CD14-positive monocyte (primary cell): ENCODE measurements at regions not wholly inside any gene's neighbourhood (a gene's known extent, or its start where the extent isn't known, plus 50 kb on each side); places are given as distances from the start of the nearest gene placed in this dataset.

ENCODE experiments used
- DNase-seq, 3 donors: peaks; one replicate each; pipeline ENCODE4 v3.0.0-alpha.2; 2011 to 2022
- H2AFZ ChIP-seq: 2 replicates; pipeline ENCODE4 v1.6.0; 2012; ENCODE audit warnings: mild to moderate bottlenecking, low read depth, low read length, inconsistent platforms; ENCODE audit not compliant: insufficient read depth, poor library complexity, severe bottlenecking
- H3K27ac ChIP-seq, 2 donors: 1 replicate in 1 of 2; 2 replicates in 1 of 2; pipeline ENCODE4 v1.5.1; 2012 to 2013; ENCODE audit warnings: low read length in 2 of 2, control low read depth in 1 of 2, inconsistent platforms in 1 of 2, low read depth in 1 of 2, mild to moderate bottlenecking in 1 of 2
- H3K27me3 ChIP-seq, 2 donors: one replicate each; pipeline versions ENCODE4 v1.6.0 to v1.6.1; 2011 to 2013; ENCODE audit warnings: low read length in 2 of 2; ENCODE audit not compliant: control insufficient read depth in 2 of 2, insufficient read depth in 2 of 2
- H3K36me3 ChIP-seq, 2 donors: replicated peaks in 1 of 2; 1 replicate in 1 of 2; 2 replicates in 1 of 2; pipeline versions ENCODE4 v1.5.1 to v1.6.1; 2012 to 2013; ENCODE audit warnings: low read length in 2 of 2, control low read depth in 1 of 2, inconsistent platforms in 1 of 2, mild to moderate bottlenecking in 1 of 2; ENCODE audit not compliant: insufficient read depth in 2 of 2, control insufficient read depth in 1 of 2
- H3K4me1 ChIP-seq, 2 donors: 1 replicate in 1 of 2; 2 replicates in 1 of 2; pipeline versions ENCODE4 v1.5.1 to v1.6.1; 2012 to 2013; ENCODE audit warnings: low read length in 2 of 2, control low read depth in 1 of 2, inconsistent platforms in 1 of 2, mild to moderate bottlenecking in 1 of 2, moderate library complexity in 1 of 2; ENCODE audit not compliant: insufficient read depth in 2 of 2, control insufficient read depth in 1 of 2
- H3K4me2 ChIP-seq: replicated peaks from 2 replicates; pipeline ENCODE3; 2012; ENCODE audit warnings: low read length, moderate library complexity, mild to moderate bottlenecking; ENCODE audit not compliant: poor library complexity, severe bottlenecking; ENCODE audit errors: extremely low read depth
- H3K4me3 ChIP-seq, 3 experiments: fragments of 200-600 bp in 1 of 3; sonication (generic) in 1 of 3; replicated peaks in 1 of 3; 1 replicate in 2 of 3; 2 replicates in 1 of 3; pipeline ENCODE4 v1.5.1; 2011 to 2013; ENCODE audit warnings: low read length in 3 of 3, mild to moderate bottlenecking in 3 of 3, control low read depth in 2 of 3, low read depth in 2 of 3, inconsistent platforms in 1 of 3, moderate library complexity in 1 of 3
- H3K79me2 ChIP-seq: 2 replicates; pipeline ENCODE4 v1.6.0; 2012; ENCODE audit warnings: mild to moderate bottlenecking, control low read depth, inconsistent platforms, low read length, moderate library complexity; ENCODE audit not compliant: insufficient read depth
- H3K9ac ChIP-seq: 2 replicates; pipeline ENCODE4 v1.6.0; 2017; ENCODE audit warnings: low read length, mild to moderate bottlenecking; ENCODE audit not compliant: insufficient read depth, poor library complexity, severe bottlenecking
- H3K9me3 ChIP-seq, 2 donors: replicated peaks in 1 of 2; 1 replicate in 1 of 2; 2 replicates in 1 of 2; pipeline versions ENCODE4 v1.5.1 to v1.6.1; 2012 to 2013; ENCODE audit warnings: low read length in 2 of 2, control low read depth in 1 of 2; ENCODE audit not compliant: control insufficient read depth in 1 of 2, insufficient read depth in 1 of 2
- H4K20me1 ChIP-seq: 2 replicates; pipeline ENCODE4 v1.6.0; 2012; ENCODE audit warnings: mild to moderate bottlenecking, low read length, control low read depth, moderate library complexity; ENCODE audit not compliant: insufficient read depth
- H3K27ac Mint-ChIP-seq, 7 donors: one replicate each; pipeline ENCODE4 v1.8.0; 2020; ENCODE audit warnings: mild to moderate bottlenecking in 7 of 7, mixed read lengths in 7 of 7, moderate library complexity in 6 of 7, inconsistent platforms in 2 of 7
- H3K27me3 Mint-ChIP-seq, 3 donors: one replicate each; pipeline ENCODE4 v1.8.0; 2021 to 2022; ENCODE audit warnings: low read depth in 3 of 3, mild to moderate bottlenecking in 3 of 3, mixed read lengths in 3 of 3, moderate library complexity in 3 of 3, inconsistent platforms in 1 of 3
- H3K36me3 Mint-ChIP-seq, 2 donors: one replicate each; pipeline ENCODE4 v1.8.0; 2020; ENCODE audit warnings: mixed read lengths in 2 of 2, inconsistent platforms in 1 of 2, mild to moderate bottlenecking in 1 of 2
- H3K4me1 Mint-ChIP-seq: one replicate; pipeline ENCODE4 v1.8.0; 2020; ENCODE audit warnings: mild to moderate bottlenecking, mixed read lengths
- H3K4me3 Mint-ChIP-seq, 2 donors: one replicate each; pipeline ENCODE4 v1.8.0; 2020; ENCODE audit warnings: mild to moderate bottlenecking in 2 of 2, mixed read lengths in 2 of 2, moderate library complexity in 1 of 2
- H3K9me3 Mint-ChIP-seq, 7 donors: one replicate each; pipeline ENCODE4 v1.8.0; 2020 to 2022; ENCODE audit warnings: mixed read lengths in 7 of 7, mild to moderate bottlenecking in 6 of 7, moderate library complexity in 6 of 7, inconsistent platforms in 2 of 7
- WGBS: methylation state at CpG from one replicate; pipeline ENCODE4 v1.1.5; 2013; ENCODE audit warnings: missing lambda C conversion rate; ENCODE audit not compliant: insufficient coverage; 5-methylcytosine and 5-hydroxymethylcytosine counted together
- intact Hi-C, 2 donors: fragments of 100-400 bp; cut with micrococcal nuclease; formaldehyde crosslinking; loops; one replicate each; pipeline versions ENCODE4 v1.15.0 to v1.15.1; 2023
- TF ChIP-seq, protein P1 (sequence below): fragments of 200-600 bp; IDR thresholded peaks from one replicate; pipeline ENCODE4 v1.8.0; 2022; ENCODE audit warnings: antibody characterized with exemption, mild to moderate bottlenecking

DNA sequence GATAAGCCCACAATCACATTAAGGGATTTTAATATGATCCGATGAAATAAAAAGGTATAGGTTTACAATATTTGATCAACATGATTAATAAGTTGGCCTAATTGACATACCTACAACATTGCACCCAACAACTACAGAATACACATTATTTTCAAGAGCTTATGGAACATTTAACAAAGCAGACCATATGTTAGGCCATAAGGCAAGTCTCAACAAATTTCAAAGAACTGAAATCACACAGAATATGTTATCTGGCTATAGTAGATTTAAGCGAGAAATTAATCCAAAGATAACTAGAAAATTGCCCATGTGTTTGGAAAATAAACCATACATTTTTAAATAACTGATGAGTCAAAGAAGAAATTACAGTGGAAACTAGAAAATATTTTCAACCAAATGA lies 126.0 kb upstream of the KCNG1 start:
- H3K27me3 ChIP-seq: no peaks in the 10 kb centered on the region
- Mint-ChIP-seq H3K9me3 (peaks cover 0 to 14% (median 6%) of the 10 kb centered on the region in 7 donors), H3K4me3 (no peak overlapping the region), H3K27ac (no peak overlapping the region), H3K27me3 (peaks cover 10 to 13% (median 13%) of the 10 kb centered on the region in 3 donors), H3K36me3 (no peaks in the 10 kb centered on the region), H3K4me1 (no peaks in the 10 kb centered on the region)
- no peaks in the 10 kb centered on the region for H3K9me3 ChIP-seq
- intact Hi-C loops: no loop called here
- H3K79me2 ChIP-seq: no peaks in the 10 kb centered on the region
- H3K4me3 ChIP-seq: no peak overlapping the region
- TF ChIP-seq, protein P1, sequence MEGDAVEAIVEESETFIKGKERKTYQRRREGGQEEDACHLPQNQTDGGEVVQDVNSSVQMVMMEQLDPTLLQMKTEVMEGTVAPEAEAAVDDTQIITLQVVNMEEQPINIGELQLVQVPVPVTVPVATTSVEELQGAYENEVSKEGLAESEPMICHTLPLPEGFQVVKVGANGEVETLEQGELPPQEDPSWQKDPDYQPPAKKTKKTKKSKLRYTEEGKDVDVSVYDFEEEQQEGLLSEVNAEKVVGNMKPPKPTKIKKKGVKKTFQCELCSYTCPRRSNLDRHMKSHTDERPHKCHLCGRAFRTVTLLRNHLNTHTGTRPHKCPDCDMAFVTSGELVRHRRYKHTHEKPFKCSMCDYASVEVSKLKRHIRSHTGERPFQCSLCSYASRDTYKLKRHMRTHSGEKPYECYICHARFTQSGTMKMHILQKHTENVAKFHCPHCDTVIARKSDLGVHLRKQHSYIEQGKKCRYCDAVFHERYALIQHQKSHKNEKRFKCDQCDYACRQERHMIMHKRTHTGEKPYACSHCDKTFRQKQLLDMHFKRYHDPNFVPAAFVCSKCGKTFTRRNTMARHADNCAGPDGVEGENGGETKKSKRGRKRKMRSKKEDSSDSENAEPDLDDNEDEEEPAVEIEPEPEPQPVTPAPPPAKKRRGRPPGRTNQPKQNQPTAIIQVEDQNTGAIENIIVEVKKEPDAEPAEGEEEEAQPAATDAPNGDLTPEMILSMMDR: no peak
- H3K9ac ChIP-seq: no peak overlapping the region
- no peak overlapping the region for H3K4me2 ChIP-seq
- H2AFZ ChIP-seq: no peak overlapping the region
- DNase-seq: no peak
- H3K36me3 ChIP-seq: no peaks in the 10 kb centered on the region
- WGBS: no CpG with 5 or more reads among the region's 2 CpGs
- no peaks in the 10 kb centered on the region for H4K20me1 ChIP-seq
- no peak overlapping the region for H3K27ac ChIP-seq
- H3K4me1 ChIP-seq: no peaks in the 10 kb centered on the region

DNA sequence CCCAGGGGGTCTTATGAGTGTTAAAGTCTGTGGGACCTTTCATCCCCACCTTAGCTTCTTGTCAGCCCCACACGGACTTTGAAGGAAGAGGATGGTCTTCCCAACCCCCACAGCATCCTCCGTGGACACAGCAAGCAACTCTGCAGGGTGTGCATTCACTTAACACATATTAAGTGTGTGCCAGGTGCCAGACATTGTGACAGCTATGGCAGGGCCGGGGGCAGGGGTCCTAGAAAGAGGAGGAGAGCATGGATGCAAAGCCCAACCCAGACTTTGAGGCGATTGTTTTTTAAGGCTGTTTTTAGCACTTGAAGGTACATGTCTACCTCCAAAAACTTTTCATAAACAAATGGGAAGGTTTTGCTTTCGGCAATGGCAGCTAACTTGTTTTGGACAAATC lies 121.6 kb upstream of the KCNG1 start:
- H3K9me3 ChIP-seq: no peaks in the 10 kb centered on the region
- Mint-ChIP-seq H3K27ac (no peak overlapping the region), H3K36me3 (no peaks in the 10 kb centered on the region), H3K9me3 (peaks cover 0 to 15% (median 6%) of the 10 kb centered on the region in 7 donors), H3K4me3 (no peak overlapping the region), H3K27me3 (peaks cover 5 to 9% (median 8%) of the 10 kb centered on the region in 3 donors), H3K4me1 (no peaks in the 10 kb centered on the region)
- H3K4me1 ChIP-seq: no peaks in the 10 kb centered on the region
- no peak for DNase-seq
- H3K9ac ChIP-seq: no peak overlapping the region
- no peaks in the 10 kb centered on the region for H4K20me1 ChIP-seq
- WGBS: no CpG with 5 or more reads among the region's 5 CpGs
- H3K27me3 ChIP-seq: no peaks in the 10 kb centered on the region
- no peak overlapping the region for H3K27ac ChIP-seq
- no peak overlapping the region for H3K4me3 ChIP-seq
- intact Hi-C loops: no loop called here
- no peaks in the 10 kb centered on the region for H3K36me3 ChIP-seq
- no peaks in the 10 kb centered on the region for H3K79me2 ChIP-seq
- H2AFZ ChIP-seq: no peak overlapping the region
- H3K4me2 ChIP-seq: no peak overlapping the region
- TF ChIP-seq, protein P1: no peak
